ENCODE measurements at regions not wholly inside any gene's neighbourhood (a gene's known extent, or its start where the extent isn't known, plus 50 kb on each side); places are given as distances from the start of the nearest gene placed in this dataset.

DNA sequence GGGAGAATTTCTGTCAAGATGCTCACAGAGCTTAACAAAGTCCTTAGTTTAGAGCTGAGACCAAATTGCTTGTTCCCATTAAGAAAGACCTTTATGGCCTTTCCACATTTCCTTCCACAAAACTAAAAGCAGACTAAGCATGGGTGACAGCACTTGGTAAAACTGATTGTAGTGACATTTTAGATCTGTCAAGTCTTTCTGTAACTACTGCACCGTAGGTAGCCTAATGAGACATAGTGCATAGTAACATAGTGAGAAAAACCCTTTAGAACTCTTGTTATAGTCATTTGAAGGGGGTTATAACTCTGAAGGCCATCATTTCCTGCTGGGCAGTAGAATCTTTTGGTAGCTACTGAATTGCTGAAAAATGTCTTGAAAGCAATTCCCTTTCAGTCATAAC lies 990.9 kb upstream of the CNTN5 start:
- no peaks in the 10 kb centered on the region for H3K9me3 ChIP-seq (ENCODE audit: insufficient read depth, low read length)
- no peak for TF ChIP-seq EZH2phosphoT487 (IDR thresholded peaks at IDR 0.05; ENCODE audit: low read depth)
- TF ChIP-seq, protein P1, sequence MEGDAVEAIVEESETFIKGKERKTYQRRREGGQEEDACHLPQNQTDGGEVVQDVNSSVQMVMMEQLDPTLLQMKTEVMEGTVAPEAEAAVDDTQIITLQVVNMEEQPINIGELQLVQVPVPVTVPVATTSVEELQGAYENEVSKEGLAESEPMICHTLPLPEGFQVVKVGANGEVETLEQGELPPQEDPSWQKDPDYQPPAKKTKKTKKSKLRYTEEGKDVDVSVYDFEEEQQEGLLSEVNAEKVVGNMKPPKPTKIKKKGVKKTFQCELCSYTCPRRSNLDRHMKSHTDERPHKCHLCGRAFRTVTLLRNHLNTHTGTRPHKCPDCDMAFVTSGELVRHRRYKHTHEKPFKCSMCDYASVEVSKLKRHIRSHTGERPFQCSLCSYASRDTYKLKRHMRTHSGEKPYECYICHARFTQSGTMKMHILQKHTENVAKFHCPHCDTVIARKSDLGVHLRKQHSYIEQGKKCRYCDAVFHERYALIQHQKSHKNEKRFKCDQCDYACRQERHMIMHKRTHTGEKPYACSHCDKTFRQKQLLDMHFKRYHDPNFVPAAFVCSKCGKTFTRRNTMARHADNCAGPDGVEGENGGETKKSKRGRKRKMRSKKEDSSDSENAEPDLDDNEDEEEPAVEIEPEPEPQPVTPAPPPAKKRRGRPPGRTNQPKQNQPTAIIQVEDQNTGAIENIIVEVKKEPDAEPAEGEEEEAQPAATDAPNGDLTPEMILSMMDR (IDR thresholded peaks at IDR 0.05; ENCODE audit: low read depth, low read length), result no peak
- H3K27me3 ChIP-seq (ENCODE audit: low read depth, low read length), result no peaks in the 10 kb centered on the region
- H4K20me1 ChIP-seq (ENCODE audit: insufficient read depth, low read length), result no peaks in the 10 kb centered on the region
- H3K36me3 ChIP-seq (replicated peaks; ENCODE audit: low read depth, low read length), result no peaks in the 10 kb centered on the region
- H3K4me1 ChIP-seq (ENCODE audit: low read length), result no peaks in the 10 kb centered on the region
- no peak overlapping the region for H3K4me2 ChIP-seq (ENCODE audit: low read length)
- no peak overlapping the region for H3K27ac ChIP-seq (ENCODE audit: low read length)
- H3K79me2 ChIP-seq (ENCODE audit: low read length), result no peaks in the 10 kb centered on the region
- H2AFZ ChIP-seq (ENCODE audit: low read depth, low read length), result no peak overlapping the region
- H3K9ac ChIP-seq (ENCODE audit: low read length), result no peak overlapping the region
- H3K4me3 ChIP-seq (ENCODE audit: low read length), result no peak overlapping the region

DNA sequence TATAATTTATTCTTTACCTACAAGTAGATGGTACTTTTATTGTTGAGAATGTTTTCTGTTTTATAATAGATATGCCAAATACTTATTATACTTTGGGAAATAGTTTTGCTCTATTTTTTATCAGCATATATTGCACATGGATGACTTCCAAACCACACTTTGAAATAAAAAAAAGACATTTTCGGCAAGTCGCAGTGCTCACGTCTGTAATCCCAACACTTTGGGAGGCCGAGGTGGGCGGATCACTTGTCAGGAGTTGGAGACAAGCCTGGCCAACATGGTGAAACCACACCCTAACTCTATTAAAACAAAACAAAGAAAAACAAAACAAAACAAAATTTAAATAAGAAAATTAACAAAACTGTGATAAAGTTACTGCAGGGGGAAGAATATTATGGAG lies 983.9 kb upstream of the CNTN5 start:
- no peak for TF ChIP-seq EZH2phosphoT487 (IDR thresholded peaks at IDR 0.05; ENCODE audit: low read depth)
- TF ChIP-seq, protein P1 (IDR thresholded peaks at IDR 0.05; ENCODE audit: low read depth, low read length), result no peak
- Histone ChIP-seq H2AFZ (ENCODE audit: low read depth, low read length) (no peak overlapping the region), H3K36me3 (replicated peaks; ENCODE audit: low read depth, low read length) (no peaks in the 10 kb centered on the region), H3K9ac (ENCODE audit: low read length) (no peak overlapping the region), H4K20me1 (ENCODE audit: insufficient read depth, low read length) (no peaks in the 10 kb centered on the region), H3K4me3 (ENCODE audit: low read length) (no peak overlapping the region), H3K9me3 (ENCODE audit: insufficient read depth, low read length) (no peaks in the 10 kb centered on the region), H3K4me2 (ENCODE audit: low read length) (no peak overlapping the region), H3K27ac (ENCODE audit: low read length) (no peak overlapping the region), H3K27me3 (ENCODE audit: low read depth, low read length) (no peaks in the 10 kb centered on the region), H3K79me2 (ENCODE audit: low read length) (no peaks in the 10 kb centered on the region), H3K4me1 (ENCODE audit: low read length) (no peaks in the 10 kb centered on the region)

DNA sequence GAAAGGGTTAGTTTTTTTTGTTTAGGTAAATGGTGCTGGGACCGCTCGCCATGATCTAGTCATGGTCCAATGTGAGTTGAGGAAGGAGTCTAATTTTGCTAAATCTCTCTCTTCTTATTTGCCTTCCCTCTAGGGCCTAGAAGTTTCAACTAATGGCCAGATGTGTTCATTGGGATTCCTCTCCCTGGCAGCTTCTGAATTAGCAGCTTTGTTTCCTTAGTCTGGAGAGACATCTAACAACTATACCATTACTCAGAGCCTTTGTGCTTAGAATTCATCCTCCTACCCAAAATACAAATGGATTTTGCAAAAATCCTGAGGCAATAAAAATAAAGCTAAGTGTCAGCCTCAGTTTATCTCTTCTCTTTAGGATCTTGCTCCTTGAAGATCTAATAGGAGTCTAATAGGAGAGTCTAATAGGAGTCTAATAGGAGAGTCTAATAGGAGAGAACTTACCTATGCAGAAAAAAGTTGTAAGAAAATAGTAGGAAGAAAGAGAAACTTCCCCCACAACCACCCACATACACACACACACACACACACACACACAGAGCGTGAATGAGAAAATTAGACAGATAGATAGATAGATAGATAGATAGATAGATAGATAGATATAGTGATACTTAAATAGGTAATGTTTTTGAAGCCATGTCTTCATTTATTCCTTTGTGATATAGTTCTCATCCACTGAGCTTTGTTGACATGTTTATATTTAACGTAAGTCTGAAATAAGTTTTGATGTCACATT lies 980.5 kb upstream of the CNTN5 start:
- no peak overlapping the region for H3K4me3 ChIP-seq (ENCODE audit: low read length)
- H3K9me3 ChIP-seq (ENCODE audit: insufficient read depth, low read length), result no peaks in the 10 kb centered on the region
- no peaks in the 10 kb centered on the region for H3K4me1 ChIP-seq (ENCODE audit: low read length)
- no peaks in the 10 kb centered on the region for H3K36me3 ChIP-seq (replicated peaks; ENCODE audit: low read depth, low read length)
- no peak for TF ChIP-seq EZH2phosphoT487 (IDR thresholded peaks at IDR 0.05; ENCODE audit: low read depth)
- TF ChIP-seq, protein P1 (IDR thresholded peaks at IDR 0.05; ENCODE audit: low read depth, low read length), result no peak
- H3K9ac ChIP-seq (ENCODE audit: low read length), result no peak overlapping the region
- H3K79me2 ChIP-seq (ENCODE audit: low read length), result no peaks in the 10 kb centered on the region
- no peak overlapping the region for H3K27ac ChIP-seq (ENCODE audit: low read length)
- no peaks in the 10 kb centered on the region for H4K20me1 ChIP-seq (ENCODE audit: insufficient read depth, low read length)
- H3K27me3 ChIP-seq (ENCODE audit: low read depth, low read length), result no peaks in the 10 kb centered on the region
- H2AFZ ChIP-seq (ENCODE audit: low read depth, low read length), result no peak overlapping the region
- H3K4me2 ChIP-seq (ENCODE audit: low read length), result no peak overlapping the region

DNA sequence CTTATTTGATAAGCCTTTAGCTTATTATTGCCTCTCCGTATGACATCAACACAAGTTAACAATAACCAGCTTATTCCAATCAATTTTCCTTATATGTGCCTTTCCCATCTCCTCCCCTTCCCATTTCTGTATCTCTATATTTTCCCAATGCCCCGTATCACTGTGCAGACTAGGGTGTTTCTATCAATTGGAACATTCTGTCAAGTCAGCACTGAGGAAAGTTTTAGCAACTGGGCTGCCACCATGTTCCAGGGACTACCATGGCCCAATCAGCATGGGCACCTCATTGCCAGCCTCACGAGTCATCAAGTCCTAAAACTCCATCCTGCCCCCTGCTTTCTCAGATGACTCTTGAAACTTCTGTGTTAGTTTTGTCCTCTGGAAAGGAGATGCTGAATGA lies 973.1 kb upstream of the CNTN5 start:
- no peaks in the 10 kb centered on the region for H3K27me3 ChIP-seq (ENCODE audit: low read depth, low read length)
- no peaks in the 10 kb centered on the region for H3K36me3 ChIP-seq (replicated peaks; ENCODE audit: low read depth, low read length)
- H2AFZ ChIP-seq (ENCODE audit: low read depth, low read length), result no peak overlapping the region
- no peak overlapping the region for H3K4me3 ChIP-seq (ENCODE audit: low read length)
- TF ChIP-seq, protein P1 (IDR thresholded peaks at IDR 0.05; ENCODE audit: low read depth, low read length), result no peak
- TF ChIP-seq EZH2phosphoT487 (IDR thresholded peaks at IDR 0.05; ENCODE audit: low read depth), result no peak
- H3K4me2 ChIP-seq (ENCODE audit: low read length), result no peak overlapping the region
- H3K27ac ChIP-seq (ENCODE audit: low read length), result no peak overlapping the region
- no peak overlapping the region for H3K9ac ChIP-seq (ENCODE audit: low read length)
- no peaks in the 10 kb centered on the region for H4K20me1 ChIP-seq (ENCODE audit: insufficient read depth, low read length)
- H3K79me2 ChIP-seq (ENCODE audit: low read length), result no peaks in the 10 kb centered on the region
- H3K4me1 ChIP-seq (ENCODE audit: low read length), result no peaks in the 10 kb centered on the region
- no peaks in the 10 kb centered on the region for H3K9me3 ChIP-seq (ENCODE audit: insufficient read depth, low read length)

Measured in OCI-LY3 (cell line).